SU-DHL-6 (cell line): ENCODE measurements at regions not wholly inside any gene's neighbourhood (a gene's known extent, or its start where the extent isn't known, plus 50 kb on each side); places are given as distances from the start of the nearest gene placed in this dataset.

Experiments used
- H2AFZ ChIP-seq: fragments of 200-600 bp; sonication (generic); 2 replicates; pipeline ENCODE4 v1.6.1; 2014; ENCODE audit warnings: low read depth, mild to moderate bottlenecking, moderate library complexity, mixed read lengths, antibody characterized with exemption, low read length; ENCODE audit not compliant: severe bottlenecking
- H3F3A ChIP-seq: fragments of 200-600 bp; shearing (Covaris generic); 2 replicates; pipeline ENCODE4 v1.6.0; 2016; ENCODE audit warnings: antibody characterized with exemption, mild to moderate bottlenecking; ENCODE audit not compliant: insufficient read depth
- H3K27ac ChIP-seq: fragments of 200-600 bp; sonication (generic); 2 replicates; pipeline ENCODE4 v1.5.1; 2016; ENCODE audit warnings: low read depth, mild to moderate bottlenecking, low read length, moderate library complexity, mixed read lengths
- H3K27me3 ChIP-seq: fragments of 200-600 bp; sonication (generic), shearing (Covaris generic); 2 replicates; pipeline ENCODE4 v1.6.0; 2014; ENCODE audit warnings: mild to moderate bottlenecking, low read length
- H3K36me3 ChIP-seq: fragments of 200-600 bp; sonication (generic); 2 replicates; pipeline ENCODE4 v1.6.1; 2014; ENCODE audit warnings: mild to moderate bottlenecking, low read length, mixed read lengths
- H3K4me2 ChIP-seq: fragments of 300-600, 200-600 bp; shearing (Covaris generic), sonication (generic); 2 replicates; pipeline ENCODE4 v1.6.0; 2014; ENCODE audit warnings: low read length, low read depth, mild to moderate bottlenecking; ENCODE audit not compliant: poor library complexity, severe bottlenecking
- H3K4me3 ChIP-seq: fragments of 200-600 bp; sonication (generic); 2 replicates; pipeline ENCODE4 v1.5.1; 2014; ENCODE audit warnings: antibody characterized with exemption, low read length, mild to moderate bottlenecking, mixed read lengths; ENCODE audit not compliant: insufficient read depth, poor library complexity, severe bottlenecking
- H3K79me2 ChIP-seq: fragments of 200-600 bp; sonication (generic); 2 replicates; pipeline ENCODE4 v1.6.1; 2014; ENCODE audit warnings: mild to moderate bottlenecking, low read length, moderate library complexity; ENCODE audit not compliant: insufficient read depth
- H3K9ac ChIP-seq: fragments of 200-600 bp; sonication (generic); 2 replicates; pipeline ENCODE4 v1.7.0; 2014; ENCODE audit warnings: mild to moderate bottlenecking, low read length
- H3K9me2 ChIP-seq: fragments of 200-600 bp; sonication (generic); replicated peaks from 2 replicates; pipeline ENCODE4 v1.6.1; 2014; ENCODE audit warnings: low read length; ENCODE audit not compliant: insufficient read depth
- H3K9me3 ChIP-seq: fragments of 200-600 bp; sonication (generic); 2 replicates; pipeline ENCODE4 v1.6.1; 2014; ENCODE audit warnings: low read length, mixed read lengths; ENCODE audit not compliant: insufficient read depth
- H4K20me1 ChIP-seq: fragments of 200-600 bp; sonication (generic); 2 replicates; pipeline ENCODE4 v1.6.1; 2014; ENCODE audit warnings: low read depth, mild to moderate bottlenecking, antibody characterized with exemption, low read length, moderate library complexity, mixed read lengths
- CTCF ChIP-seq: fragments of 200-600 bp; sonication (generic); IDR thresholded peaks from one replicate; pipeline ENCODE4 v1.5.1; 2017; ENCODE audit warnings: antibody characterized with exemption, mild to moderate bottlenecking, low read length, moderate library complexity; ENCODE audit not compliant: insufficient read depth, poor library complexity, severe bottlenecking
- EZH2phosphoT487 ChIP-seq: fragments of 200-600 bp; sonication (generic), shearing (Covaris generic); conservative IDR thresholded peaks from 2 replicates; pipeline ENCODE4 v1.6.1; 2018; ENCODE audit warnings: mild to moderate bottlenecking, antibody characterized with exemption, low read length, moderate library complexity, mixed read lengths

GRCh38 chr19:32222556-32222955 lies 122.9 kb upstream of the ZNF507 start:
- no peaks in the 10 kb centered on the region for H4K20me1 ChIP-seq
- no peaks in the 10 kb centered on the region for H3F3A ChIP-seq
- H3K79me2 ChIP-seq = no peaks in the 10 kb centered on the region
- no peak overlapping the region for H2AFZ ChIP-seq
- no peaks in the 10 kb centered on the region for H3K9me2 ChIP-seq
- H3K36me3 ChIP-seq = no peaks in the 10 kb centered on the region
- H3K4me3 ChIP-seq = no peak overlapping the region
- H3K27ac ChIP-seq = no peak overlapping the region
- TF ChIP-seq EZH2phosphoT487 (no peak), CTCF (no peak)
- no peaks in the 10 kb centered on the region for H3K9me3 ChIP-seq
- no peaks in the 10 kb centered on the region for H3K27me3 ChIP-seq
- no peak overlapping the region for H3K4me2 ChIP-seq
- no peak overlapping the region for H3K9ac ChIP-seq

GRCh38 chr19:32223106-32223505 lies 122.3 kb upstream of the ZNF507 start:
- no peaks in the 10 kb centered on the region for H3K79me2 ChIP-seq
- H3K27ac ChIP-seq = no peak overlapping the region
- no peak overlapping the region for H2AFZ ChIP-seq
- H3K4me2 ChIP-seq = no peak overlapping the region
- H3K36me3 ChIP-seq = no peaks in the 10 kb centered on the region
- H3K9ac ChIP-seq = no peak overlapping the region
- no peaks in the 10 kb centered on the region for H3K27me3 ChIP-seq
- H3K9me3 ChIP-seq = no peaks in the 10 kb centered on the region
- H4K20me1 ChIP-seq = no peaks in the 10 kb centered on the region
- no peak for TF ChIP-seq CTCF
- no peak for TF ChIP-seq EZH2phosphoT487
- H3F3A ChIP-seq = no peaks in the 10 kb centered on the region
- H3K9me2 ChIP-seq = no peaks in the 10 kb centered on the region
- no peak overlapping the region for H3K4me3 ChIP-seq

- Histone ChIP-seq H3K27ac (no peak overlapping the region), H3F3A (no peaks in the 10 kb centered on the region), H3K4me2 (no peak overlapping the region), H3K4me3 (no peak overlapping the region), H2AFZ (no peak overlapping the region), H3K9me3 (no peaks in the 10 kb centered on the region), H3K9me2 (no peaks in the 10 kb centered on the region), H3K36me3 (no peaks in the 10 kb centered on the region), H3K79me2 (no peaks in the 10 kb centered on the region), H3K27me3 (no peaks in the 10 kb centered on the region), H3K9ac (no peak overlapping the region), H4K20me1 (no peaks in the 10 kb centered on the region)
- TF ChIP-seq CTCF = no peak
- TF ChIP-seq EZH2phosphoT487 = no peak
Observed at GRCh38 chr19:32223595-32224370, 121.6 kb upstream of the ZNF507 start.
